Loucy (cell line): ENCODE measurements at regions not wholly inside any gene's neighbourhood (a gene's known extent, or its start where the extent isn't known, plus 50 kb on each side); places are given as distances from the start of the nearest gene placed in this dataset.

Experiments used
- H2AFZ ChIP-seq: fragments of 200-600 bp; sonication (generic); 2 replicates; pipeline ENCODE4 v1.6.0; 2016; ENCODE audit warnings: antibody characterized with exemption, mild to moderate bottlenecking, low read length, moderate library complexity
- H3F3A ChIP-seq: fragments of 200-600 bp; 2 replicates; pipeline ENCODE4 v1.6.0; 2016; ENCODE audit warnings: antibody characterized with exemption, low read depth, mild to moderate bottlenecking
- H3K27me3 ChIP-seq: fragments of 200-600 bp; sonication (generic); 2 replicates; pipeline ENCODE4 v1.6.1; 2014; ENCODE audit warnings: low read length, mild to moderate bottlenecking; ENCODE audit not compliant: insufficient read depth, poor library complexity, severe bottlenecking
- H3K36me3 ChIP-seq: fragments of 200-600 bp; sonication (generic); 2 replicates; pipeline ENCODE4 v1.6.1; 2016; ENCODE audit warnings: low read length; ENCODE audit not compliant: insufficient read depth
- H3K4me1 ChIP-seq: fragments of 200-600 bp; sonication (generic); 2 replicates; pipeline ENCODE4 v1.5.1; 2014; ENCODE audit warnings: low read length, mild to moderate bottlenecking; ENCODE audit not compliant: insufficient read depth, poor library complexity, severe bottlenecking
- H3K4me2 ChIP-seq: fragments of 200-600 bp; sonication (generic); 2 replicates; pipeline ENCODE4 v1.6.0; 2014; ENCODE audit warnings: antibody characterized with exemption, low read length, low read depth, mild to moderate bottlenecking; ENCODE audit not compliant: poor library complexity, severe bottlenecking
- H3K4me3 ChIP-seq: fragments of 200-600 bp; sonication (generic); 2 replicates; pipeline ENCODE4 v1.5.1; 2014; ENCODE audit warnings: low read length, mild to moderate bottlenecking, mixed read lengths; ENCODE audit not compliant: poor library complexity, severe bottlenecking
- H3K79me2 ChIP-seq: fragments of 200-600 bp; sonication (generic); 2 replicates; pipeline ENCODE4 v1.6.1; 2014; ENCODE audit warnings: low read length; ENCODE audit not compliant: insufficient read depth
- H3K9ac ChIP-seq: fragments of 200-600 bp; sonication (generic); 2 replicates; pipeline ENCODE4 v1.6.0; 2014; ENCODE audit warnings: mild to moderate bottlenecking, low read depth, low read length, moderate library complexity; ENCODE audit not compliant: poor library complexity, severe bottlenecking
- H3K9me2 ChIP-seq: fragments of 200-600 bp; sonication (generic); replicated peaks from 2 replicates; pipeline ENCODE4 v1.6.1; 2016; ENCODE audit warnings: low read depth, low read length, mixed read lengths
- H3K9me3 ChIP-seq: fragments of 200-600 bp; sonication (generic); 2 replicates; pipeline ENCODE4 v1.6.1; 2014; ENCODE audit warnings: mild to moderate bottlenecking, antibody characterized with exemption, low read length, low read depth; ENCODE audit not compliant: insufficient read depth
- H4K20me1 ChIP-seq: fragments of 200-600 bp; sonication (generic); 2 replicates; pipeline ENCODE4 v1.6.0; 2014; ENCODE audit warnings: antibody characterized with exemption, low read length, mild to moderate bottlenecking; ENCODE audit not compliant: insufficient read depth, poor library complexity, severe bottlenecking
- CTCF ChIP-seq: fragments of 200-600 bp; sonication (generic); conservative IDR thresholded peaks from 2 replicates; pipeline ENCODE4 v1.5.1; 2014; ENCODE audit warnings: mild to moderate bottlenecking, antibody characterized with exemption, low read length
- EZH2phosphoT487 ChIP-seq: fragments of 200-600 bp; IDR thresholded peaks from 2 replicates; pipeline ENCODE4 v1.6.1; 2018; ENCODE audit warnings: antibody characterized with exemption, mild to moderate bottlenecking, moderate library complexity, borderline replicate concordance

- Histone ChIP-seq H3K9me3 (no peaks in the 10 kb centered on the region), H3K27me3 (no peaks in the 10 kb centered on the region), H3K4me3 (no peak overlapping the region), H3F3A (no peaks in the 10 kb centered on the region), H3K4me2 (no peak overlapping the region), H2AFZ (no peak overlapping the region), H4K20me1 (no peaks in the 10 kb centered on the region), H3K9ac (no peak overlapping the region), H3K9me2 (no peaks in the 10 kb centered on the region), H3K36me3 (no peaks in the 10 kb centered on the region), H3K79me2 (no peaks in the 10 kb centered on the region), H3K4me1 (no peaks in the 10 kb centered on the region)
- TF ChIP-seq CTCF (no peak), EZH2phosphoT487 (no peak)
These were observed 321.2 kb upstream of the MAP3K7 start for GRCh38 chr6:90907931-90908655.

- Histone ChIP-seq H3K36me3 (no peaks in the 10 kb centered on the region), H3K9ac (no peak overlapping the region), H3K4me3 (no peak overlapping the region), H3K4me1 (no peaks in the 10 kb centered on the region), H3F3A (no peaks in the 10 kb centered on the region), H2AFZ (no peak overlapping the region), H3K9me3 (no peaks in the 10 kb centered on the region), H3K9me2 (no peaks in the 10 kb centered on the region), H3K4me2 (no peak overlapping the region), H4K20me1 (no peaks in the 10 kb centered on the region), H3K27me3 (no peaks in the 10 kb centered on the region), H3K79me2 (no peaks in the 10 kb centered on the region)
- TF ChIP-seq CTCF (no peak), EZH2phosphoT487 (no peak)
These were observed 318.5 kb upstream of the MAP3K7 start for GRCh38 chr6:90905351-90905750.

GRCh38 chr6:90900034-90900433 is 313.2 kb upstream of the MAP3K7 start:
- Histone ChIP-seq H3K79me2 (no peaks in the 10 kb centered on the region), H3K4me3 (no peak overlapping the region), H3K9me3 (no peaks in the 10 kb centered on the region), H2AFZ (no peak overlapping the region), H3K9ac (no peak overlapping the region), H3K27me3 (no peaks in the 10 kb centered on the region), H3K9me2 (no peaks in the 10 kb centered on the region), H4K20me1 (no peaks in the 10 kb centered on the region), H3K4me1 (no peaks in the 10 kb centered on the region), H3K4me2 (no peak overlapping the region), H3F3A (no peaks in the 10 kb centered on the region), H3K36me3 (no peaks in the 10 kb centered on the region)
- no peak for TF ChIP-seq CTCF
- TF ChIP-seq EZH2phosphoT487, result no peak
